HG02610 (cell line): ENCODE measurements at regions not wholly inside any gene's neighbourhood (a gene's known extent, or its start where the extent isn't known, plus 50 kb on each side); places are given as distances from the start of the nearest gene placed in this dataset.

ENCODE experiments used
- ATAC-seq: cut with Tn5 transposase; IDR thresholded peaks from one replicate; pipeline ENCODE4 v1.9.1; 2021; ENCODE audit warnings: mild to moderate bottlenecking, moderate library complexity; ENCODE audit not compliant: unreplicated experiment

DNA sequence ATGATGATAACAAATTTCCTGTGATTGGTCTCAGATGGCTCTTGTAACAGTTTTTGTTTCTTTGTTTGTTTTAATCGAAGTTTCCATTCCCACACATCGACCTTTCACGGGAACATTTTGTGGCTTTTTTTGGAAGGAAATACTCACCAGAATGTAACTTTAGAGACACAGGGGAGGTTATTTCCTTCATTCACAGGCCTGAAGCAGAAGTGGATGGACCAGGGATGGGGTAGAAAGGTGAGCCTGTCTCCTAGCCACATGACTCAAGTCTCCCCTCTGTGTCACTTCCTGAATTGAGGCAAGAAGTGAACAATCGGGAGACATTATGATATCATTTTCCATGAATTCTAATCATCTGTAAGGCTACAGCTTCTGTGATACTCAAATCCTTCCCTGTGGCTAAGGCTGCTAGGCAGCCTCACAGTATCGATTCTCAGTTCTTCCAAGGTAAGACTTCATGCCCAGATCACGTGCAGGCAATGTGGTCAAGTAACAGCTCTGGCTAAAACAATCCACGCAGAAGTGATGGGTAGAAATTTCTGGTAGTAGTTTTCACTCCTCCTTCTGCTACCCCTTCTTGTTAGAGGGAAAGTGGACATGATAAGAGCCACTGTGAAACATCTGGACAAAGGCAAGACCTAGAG, 203.9 kb upstream of the NEBL start:
- no peak for ATAC-seq

DNA sequence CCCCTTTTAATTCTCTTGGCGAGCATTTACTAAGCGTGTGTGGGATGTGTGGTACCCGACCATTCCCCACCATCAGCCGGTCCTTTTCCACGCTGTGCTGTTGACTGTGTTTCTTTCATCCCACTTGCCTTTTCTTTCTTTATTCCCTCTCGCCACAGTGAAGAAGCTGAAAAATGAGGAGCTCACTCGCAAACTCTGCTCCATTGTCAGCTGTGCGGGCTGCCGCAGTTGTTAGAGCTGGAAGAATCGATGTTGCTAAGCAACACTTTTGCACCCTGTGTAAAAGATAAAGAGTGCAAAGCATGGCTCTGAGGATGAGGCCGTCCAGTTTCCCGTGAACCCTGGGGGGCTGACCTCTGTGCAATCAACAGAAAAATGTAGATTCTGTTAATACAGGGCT, 203.1 kb upstream of the NEBL start:
- ATAC-seq: no peak

DNA sequence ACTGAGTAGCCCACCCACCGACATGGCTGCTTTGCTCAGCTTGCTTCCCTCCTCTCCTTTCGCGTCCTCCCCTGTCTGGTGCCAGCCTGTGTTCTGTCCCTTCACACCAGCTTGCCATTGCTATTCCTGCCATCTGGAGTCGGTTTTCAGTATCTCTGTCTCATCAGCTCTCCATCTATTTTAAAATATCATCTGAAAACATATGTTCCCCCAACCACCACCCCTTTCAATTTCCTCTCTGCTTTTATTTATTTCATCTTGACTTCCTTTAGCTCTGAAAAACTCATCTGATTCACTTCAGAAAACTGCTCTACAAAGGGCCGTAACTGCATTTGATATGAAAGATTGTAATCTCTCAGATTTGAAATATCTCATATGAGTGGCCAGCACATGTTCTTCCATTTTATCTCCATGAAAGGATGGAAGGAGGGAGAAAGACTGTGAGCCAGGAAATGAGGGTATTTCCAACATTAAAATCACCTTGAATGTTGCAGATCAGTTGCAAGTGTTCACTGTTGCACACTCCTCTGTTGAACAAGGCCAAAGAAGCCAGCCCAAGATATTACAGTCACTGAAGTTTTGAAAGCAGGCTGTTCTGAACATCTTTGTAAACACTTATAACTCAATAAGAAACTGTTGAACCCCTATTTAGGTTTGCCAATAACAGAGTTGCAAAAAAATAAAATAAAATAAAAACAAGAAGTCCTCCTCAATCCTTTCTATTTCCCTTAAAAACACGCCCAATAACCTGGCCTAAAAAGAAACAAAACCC, 202.4 kb upstream of the NEBL start:
- ATAC-seq: no peak

DNA sequence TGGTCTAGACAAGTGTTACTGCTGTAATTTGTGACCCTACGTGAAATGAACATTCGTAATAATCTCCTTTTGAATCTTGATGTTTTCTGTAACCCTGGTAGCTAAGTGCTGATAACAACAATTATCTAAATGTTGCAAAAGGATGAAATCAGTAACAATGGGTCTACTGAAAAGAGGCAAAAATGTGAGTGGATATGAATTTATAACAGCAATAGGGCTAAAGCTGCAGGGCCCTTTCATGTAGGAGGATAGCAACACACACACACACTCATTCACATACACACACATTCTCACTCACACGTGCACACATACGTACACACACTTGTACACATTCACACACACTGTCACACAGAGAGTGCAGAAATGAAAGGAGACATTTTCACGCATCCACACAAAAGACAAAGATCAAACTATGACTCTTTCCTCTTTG, 200.8 kb upstream of the NEBL start:
- ATAC-seq: no peak

DNA sequence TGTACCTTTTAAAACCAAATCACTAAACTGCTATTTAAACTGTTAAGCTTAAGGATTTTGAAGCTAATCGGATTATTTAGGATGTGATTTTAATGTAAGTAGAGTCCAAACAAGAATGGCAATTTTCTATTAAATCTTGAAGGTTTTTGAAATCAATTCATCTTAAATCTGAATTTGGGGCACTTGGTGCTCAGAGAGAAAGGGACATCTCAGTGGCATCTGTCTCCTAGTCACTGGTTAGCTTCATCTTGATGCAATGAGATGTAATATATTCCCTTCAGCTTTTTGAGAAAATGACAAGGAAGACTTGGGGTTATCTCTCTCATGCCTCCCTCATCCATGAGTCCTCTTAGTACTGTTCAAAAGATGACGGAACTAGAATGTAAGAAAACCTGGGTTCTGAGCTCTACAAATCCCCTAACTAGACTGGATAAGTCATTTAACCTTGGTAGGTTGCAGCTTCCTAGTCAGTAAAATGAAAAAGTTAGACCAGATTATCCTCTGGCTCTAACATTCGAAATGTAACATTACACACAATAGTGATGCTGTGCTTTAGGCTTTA, 198.5 kb upstream of the NEBL start:
- no peak for ATAC-seq

DNA sequence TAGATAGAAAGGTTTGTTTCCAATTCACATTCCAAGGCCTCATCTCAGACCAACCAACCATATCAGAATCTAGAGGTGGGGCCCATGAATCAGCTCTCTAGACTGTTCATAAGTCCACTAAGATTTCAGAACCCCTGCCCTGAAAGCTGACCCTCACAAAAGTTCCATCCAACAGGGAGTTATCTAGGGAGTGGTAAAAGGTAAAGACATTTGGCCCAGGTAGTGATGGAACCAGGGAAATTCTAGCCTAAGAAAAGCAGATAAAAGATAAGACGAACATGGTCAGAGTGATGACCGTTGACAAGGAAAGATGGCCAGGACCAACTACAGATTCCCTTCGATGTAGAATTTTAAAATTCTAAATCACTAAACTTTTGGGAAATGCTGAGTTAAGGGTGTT, 198.0 kb upstream of the NEBL start:
- ATAC-seq: no peak

DNA sequence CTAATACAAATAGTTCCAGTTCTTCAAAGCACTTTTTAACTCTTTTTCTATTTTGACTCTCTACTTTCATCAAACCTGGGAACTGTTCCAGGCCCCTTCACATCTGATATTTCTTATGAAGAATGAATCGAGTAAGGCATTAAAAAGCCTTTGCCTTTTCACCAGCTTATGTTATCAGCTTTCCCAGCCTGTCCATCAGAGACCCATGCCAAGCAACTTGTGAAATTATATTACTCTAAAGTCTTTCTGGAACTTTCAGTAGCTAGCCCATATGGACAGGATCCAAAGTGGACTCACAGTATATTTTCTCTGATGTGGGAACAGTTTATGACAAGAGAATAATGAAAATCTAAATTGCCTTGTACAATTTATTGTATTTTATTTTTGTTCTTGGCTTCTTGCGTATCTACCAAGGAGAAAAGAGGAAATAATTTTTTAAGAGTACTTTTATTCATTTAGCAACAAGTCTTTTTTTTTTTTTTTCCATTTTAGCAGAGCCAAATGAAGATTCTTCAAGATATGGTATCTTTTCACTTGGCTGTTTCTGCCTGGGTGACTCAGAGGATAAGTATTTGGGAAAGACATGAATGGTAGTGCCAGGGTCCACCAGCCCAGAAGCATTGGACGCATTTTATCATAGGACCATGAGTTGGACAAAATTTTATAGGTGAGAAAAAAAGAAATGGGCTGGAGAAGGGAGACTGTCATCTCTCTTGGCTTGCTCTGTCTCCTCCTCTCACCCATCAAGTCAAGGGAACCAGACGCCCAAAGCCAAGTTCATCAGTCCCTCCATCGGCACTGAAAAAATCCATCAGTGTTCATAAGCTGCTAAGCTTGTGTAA, 195.8 kb upstream of the NEBL start:
- no peak for ATAC-seq

DNA sequence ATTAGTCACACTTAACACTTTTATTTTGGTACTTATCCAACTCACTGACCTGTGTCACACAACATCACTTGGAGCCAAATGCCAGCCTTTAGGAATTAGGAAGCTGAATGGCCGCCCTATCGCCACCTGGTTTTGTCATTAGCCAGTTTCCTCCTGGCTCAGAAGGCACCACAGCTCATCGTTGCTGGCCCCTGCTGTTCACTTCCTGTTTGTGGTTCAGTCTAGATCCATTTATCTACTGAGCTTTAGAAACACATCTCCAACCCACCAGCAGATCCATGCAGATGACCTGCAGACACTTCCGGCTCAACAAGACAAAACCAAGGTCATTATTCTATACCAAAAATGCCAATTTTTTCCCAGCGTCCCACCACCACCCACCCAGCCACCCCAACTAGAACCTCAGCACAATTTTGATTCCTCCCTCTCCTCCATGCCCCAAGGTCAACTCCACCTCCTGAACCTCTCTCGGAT, 193.5 kb upstream of the NEBL start:
- no peak for ATAC-seq

DNA sequence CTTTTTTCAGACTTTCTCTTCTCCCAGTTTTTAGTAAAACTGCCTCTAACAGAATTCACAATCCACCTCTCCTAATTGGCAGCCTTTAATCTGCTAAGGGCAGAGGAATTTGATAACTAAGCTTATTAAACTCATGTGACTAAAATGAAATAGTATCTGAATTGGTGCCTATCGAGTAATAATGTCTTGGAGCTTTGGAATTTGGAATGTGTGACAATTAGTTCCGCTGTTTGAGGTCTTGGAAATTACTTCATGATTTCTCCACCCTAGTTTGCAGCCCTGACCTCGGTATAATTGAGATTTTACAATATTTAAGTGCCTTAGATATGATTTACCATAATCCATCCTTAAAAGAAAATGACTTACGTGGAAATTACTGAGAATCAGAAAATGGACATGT, 190.4 kb upstream of the NEBL start:
- no peak for ATAC-seq

DNA sequence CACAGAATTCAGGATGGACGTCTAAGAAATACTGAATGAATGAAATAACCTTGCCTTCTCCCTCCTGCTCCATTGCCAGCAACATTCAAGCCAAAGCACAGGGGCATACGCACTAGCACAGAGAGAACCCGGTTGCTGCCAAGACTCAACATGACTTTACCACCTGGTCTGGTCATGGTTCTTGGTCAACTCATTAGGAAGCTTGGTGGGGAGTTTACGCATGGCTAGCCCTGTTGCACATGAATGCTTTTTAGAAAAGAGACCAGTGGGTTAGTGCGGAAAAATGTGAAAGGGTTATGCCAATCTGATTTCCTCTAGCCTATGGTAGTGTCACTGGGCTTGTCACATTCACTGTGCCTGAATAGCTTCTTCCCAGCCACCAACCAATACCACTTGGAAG, 187.6 kb upstream of the NEBL start:
- ATAC-seq: no peak

DNA sequence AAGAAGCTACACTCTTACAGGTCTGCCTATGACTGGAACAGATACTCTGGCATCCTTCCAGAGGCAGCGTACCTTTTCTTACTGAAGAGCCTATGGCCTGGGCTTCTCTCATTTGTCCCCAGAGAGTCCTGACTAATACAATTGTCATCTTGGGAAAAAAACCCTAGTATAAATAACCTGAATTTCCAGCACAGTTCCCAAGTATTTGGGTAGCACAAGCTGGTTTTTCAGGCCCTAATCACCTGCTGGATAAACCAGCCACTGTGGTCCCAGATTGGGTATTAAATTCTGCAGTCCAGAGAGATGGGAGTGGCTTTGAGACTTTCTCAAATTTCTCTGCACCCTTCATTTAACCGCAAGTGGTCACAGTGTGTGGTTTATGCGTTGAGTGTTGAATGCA, 186.8 kb upstream of the NEBL start:
- no peak for ATAC-seq

DNA sequence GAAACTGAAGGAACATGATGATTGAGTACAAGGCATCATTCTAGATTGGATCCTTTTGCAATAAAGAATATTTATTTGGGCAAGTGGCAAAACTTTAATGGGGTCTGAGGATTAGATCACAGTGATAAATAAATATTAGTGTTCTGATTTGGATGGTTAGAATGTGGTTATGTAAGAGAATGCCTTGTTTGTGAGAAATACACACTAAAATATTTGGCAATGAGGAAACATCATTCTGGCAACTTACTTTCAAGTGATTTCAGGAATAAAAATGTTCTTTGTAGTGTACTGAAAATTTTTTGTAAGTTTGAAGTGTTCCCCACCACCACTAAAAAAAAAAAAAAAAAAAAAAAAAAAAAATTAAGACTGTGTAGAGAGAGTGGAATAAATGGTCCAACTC, 185.1 kb upstream of the NEBL start:
- ATAC-seq: no peak

DNA sequence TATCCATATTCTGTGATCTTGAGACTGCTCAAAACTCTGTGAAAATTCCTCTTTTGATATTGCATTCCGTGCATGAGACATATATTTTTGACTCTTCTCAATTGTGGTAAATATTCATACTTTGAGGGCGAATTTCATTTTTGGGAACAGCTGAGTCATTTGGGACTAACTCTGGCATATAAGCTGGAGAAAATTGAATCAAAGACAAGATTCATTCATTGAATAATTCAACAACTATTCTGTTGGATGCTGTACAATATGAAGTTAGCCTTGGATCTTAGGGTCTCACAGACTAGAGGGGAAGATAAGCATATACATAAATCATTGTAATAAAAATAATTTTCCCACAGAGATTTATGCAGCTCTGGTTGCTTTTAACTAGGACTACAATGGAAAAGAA, 183.2 kb upstream of the NEBL start:
- no peak for ATAC-seq

DNA sequence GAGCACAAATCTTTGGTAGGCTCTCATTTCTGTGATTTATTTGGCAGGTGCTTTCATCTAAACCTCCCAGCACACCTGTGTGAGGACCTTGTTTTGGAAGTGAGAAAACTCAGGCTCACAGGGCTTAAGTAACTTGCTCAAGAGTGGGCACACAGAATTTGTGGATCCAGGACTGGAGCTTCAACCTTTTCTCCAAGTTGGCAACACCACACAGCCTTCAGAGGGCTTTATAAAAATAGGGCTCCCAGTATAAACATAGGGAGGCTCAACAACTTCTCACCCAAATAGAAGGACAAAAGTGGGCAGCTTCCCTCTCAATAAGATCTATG, 182.2 kb upstream of the NEBL start:
- no peak for ATAC-seq

DNA sequence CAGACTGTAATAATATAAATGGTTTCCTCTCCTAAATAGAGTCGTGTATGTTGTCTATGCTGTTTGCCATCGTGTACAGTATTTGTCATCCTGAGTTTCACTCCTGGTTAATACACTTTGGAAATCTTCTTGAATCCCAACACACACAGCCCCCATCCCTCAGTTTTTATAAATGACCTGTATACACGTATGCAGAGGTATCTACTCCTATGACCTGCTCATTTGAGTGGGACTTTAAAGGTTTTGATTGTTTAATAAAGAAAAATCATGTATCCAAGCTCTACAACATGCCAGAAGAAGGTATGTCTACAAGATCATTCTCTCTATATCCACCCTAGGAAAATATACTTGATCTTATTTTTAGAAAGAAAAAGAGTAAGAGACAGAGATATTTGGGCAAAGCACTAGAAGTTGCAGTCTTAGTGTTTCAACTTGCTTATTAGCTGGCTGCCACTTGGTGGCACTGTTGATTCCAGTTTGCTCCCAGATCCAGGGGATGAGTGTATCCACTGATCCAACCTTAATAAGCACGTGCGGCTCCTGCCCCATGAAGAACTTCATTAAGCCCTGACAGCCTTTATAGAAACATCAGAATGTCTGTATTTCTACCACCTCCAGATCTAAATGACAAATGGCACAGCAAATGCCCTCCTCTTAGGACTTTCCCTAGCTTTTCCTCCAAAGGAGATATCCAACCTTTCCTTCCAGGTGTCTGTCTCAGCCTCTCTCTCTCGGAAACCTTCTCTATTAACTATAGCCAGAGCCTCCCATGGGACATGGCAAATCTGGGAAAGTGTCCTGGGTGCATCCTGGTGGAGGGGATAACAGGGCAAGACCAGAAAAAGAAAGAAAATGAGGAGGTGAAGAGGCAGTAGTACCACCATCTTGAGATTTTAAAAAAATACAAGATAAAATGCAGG, 181.6 kb upstream of the NEBL start:
- ATAC-seq: no peak

DNA sequence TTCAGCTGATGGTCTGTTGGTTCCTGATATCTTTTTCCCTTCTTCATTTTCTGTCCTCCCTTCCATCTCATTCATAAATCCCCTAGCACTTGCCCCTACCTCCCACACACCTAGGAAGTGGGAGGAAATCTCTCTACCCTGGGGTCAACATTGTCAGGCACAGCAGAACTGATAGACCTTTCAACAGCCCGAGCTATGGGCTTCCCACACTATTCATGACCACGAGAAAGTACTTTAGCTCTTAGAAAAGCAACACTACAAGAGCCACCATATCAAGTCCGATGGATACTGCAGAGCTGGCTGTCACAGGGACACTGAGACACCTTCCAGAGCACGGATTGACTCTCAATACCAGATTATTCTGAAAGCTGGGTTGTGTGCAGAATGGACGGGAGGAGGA, 180.6 kb upstream of the NEBL start:
- no peak for ATAC-seq

DNA sequence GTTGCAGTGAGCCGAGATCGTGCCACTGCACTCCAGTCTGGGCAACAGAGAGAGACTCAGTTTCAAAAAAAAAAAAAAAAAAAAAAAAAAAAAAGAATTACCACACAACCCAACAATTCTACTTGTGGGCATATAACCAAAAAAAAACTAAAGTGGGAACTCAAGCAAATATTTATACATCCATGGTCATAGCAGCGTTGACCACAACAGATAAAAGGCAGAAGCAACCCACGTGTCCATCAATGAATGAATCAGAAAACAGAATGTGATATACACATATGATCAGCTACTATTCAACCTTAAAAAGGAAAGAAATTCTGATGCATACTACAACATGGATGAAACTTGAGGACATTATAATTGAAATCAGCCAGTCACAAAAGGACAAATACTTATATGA, 179.3 kb upstream of the NEBL start:
- no peak for ATAC-seq

DNA sequence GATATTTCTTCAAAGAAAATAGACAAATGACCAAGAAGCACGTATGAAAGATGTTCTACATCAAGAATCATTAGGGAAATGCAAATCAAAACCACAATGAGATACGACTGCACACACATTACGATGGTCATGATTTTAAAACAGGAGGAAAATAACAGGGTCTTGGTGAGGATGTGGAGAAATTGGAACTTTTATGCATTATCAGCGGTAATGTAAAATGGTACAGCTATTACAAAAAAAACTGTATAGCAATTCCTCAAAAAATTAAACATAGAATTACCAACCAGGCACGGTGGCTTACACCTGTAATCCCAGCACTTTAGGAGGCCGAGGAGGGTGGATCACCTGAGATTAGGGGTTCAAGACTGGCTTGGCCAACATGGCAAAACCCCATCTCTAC, 178.8 kb upstream of the NEBL start:
- ATAC-seq: no peak

DNA sequence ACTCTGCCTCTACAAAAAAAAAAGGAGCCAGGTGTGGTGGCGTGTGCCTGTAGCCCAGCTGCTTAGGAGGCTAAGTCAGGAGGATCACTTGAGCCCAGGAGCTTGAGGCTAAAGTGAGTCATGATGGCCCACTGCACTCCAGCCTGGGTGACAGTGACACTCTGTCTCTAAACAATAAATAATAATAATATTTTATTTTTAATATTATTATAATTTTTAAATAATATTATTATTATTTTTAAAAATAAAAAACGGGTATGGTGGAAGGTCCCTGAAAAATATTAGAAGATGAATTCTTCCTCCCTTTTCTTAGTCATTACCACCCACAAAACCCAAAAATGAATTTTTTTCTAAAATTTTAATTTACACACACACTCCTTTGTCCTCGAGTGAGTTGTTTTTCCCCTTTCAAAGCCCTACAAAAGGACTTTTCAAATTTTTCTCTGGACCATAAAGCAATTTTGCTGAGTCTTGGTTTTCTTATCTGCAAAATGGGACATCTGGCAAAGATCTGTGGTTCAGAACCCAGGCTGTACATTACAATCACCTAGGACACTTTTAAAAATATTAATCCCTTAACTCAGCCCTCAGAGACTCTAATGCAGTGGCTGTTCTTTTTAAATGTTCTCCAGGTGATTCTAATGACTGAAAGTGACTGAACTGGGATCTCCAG, 174.0 kb upstream of the NEBL start:
- no peak for ATAC-seq
